HG03460 (cell line): ENCODE measurements at regions not wholly inside any gene's neighbourhood (a gene's known extent, or its start where the extent isn't known, plus 50 kb on each side); places are given as distances from the start of the nearest gene placed in this dataset.

Source experiments
- ATAC-seq: cut with Tn5 transposase; IDR thresholded peaks from one replicate; pipeline ENCODE4 v1.9.1; 2021; ENCODE audit not compliant: unreplicated experiment

- no peak for ATAC-seq
These were observed 173.1 kb downstream of the NECTIN3 start for GRCh38 chr3:111244760-111245159.

DNA sequence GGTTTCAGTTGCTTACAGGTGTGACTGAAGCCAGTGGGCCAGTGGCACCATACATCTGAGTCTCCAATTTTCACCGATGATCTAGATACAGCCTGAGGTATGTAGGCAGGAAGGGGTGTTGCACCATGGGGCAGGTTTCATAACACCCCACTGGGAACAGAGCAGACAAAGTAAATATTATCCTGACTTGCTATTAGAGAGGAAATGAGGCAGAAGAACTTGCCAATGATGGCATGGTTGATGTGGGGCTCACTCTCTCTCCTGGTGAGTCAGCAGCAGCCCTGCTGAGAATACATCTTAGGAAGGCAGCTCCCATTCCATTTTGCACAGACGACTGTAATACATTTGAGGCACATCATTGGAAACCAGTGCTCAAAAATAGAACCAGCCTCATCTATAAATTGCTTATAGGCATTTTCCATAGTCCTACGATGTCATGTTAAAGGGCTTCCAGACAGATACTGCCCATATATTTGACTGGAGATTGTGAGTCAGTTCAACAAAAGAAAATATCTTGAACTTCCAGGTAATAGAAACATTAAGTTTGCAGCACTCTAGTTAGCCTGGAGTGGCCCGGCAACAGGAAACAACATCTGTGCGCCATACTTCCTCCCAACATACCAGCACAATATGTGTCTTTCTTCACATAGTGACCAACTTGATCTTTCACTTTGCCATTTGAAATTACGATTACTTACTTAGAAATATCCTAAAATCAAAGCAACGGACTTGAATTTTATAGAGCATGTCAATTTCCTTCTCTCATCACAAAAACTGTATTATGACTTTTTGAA, 175.5 kb downstream of the NECTIN3 start:
- no peak for ATAC-seq

DNA sequence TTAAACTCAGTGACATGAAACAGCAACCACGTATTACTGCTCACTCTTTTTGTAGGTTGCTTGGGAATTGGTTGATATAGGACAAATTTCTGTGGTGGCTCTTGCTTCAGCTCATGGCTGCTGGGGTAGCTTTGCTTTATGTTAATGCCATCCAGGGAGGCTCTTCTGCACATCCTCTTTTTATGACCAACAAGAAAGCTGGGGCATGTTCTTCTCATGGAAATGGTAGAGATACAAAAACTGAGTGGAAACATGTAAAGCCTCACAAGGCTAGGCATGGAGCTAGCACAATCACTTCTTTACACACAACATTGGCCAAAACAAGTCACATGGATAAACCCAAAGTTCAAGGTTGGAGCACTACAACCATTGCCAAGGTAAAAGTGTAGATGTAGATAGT, 176.8 kb downstream of the NECTIN3 start:
- no peak for ATAC-seq

DNA sequence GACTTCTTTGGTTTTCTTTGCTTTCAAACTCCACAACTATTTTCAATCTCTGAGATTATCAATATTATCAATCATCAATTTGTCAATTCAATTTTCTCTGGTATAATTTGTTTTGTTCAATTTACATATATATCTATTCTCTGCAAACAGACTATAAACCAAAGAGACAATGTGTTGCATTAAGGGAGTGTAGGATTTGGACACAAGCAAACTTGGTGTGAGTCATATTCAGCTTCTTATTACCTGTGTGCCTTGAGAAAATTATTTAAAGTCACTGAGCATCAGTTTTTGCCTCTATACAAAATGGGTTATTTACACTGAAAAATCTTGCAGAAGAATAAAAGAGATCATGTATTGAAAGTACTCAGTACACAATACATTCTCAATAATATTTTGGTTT, 177.8 kb downstream of the NECTIN3 start:
- no peak for ATAC-seq

- ATAC-seq, result no peak
These were observed 181.2 kb downstream of the NECTIN3 start for GRCh38 chr3:111252779-111253178.

DNA sequence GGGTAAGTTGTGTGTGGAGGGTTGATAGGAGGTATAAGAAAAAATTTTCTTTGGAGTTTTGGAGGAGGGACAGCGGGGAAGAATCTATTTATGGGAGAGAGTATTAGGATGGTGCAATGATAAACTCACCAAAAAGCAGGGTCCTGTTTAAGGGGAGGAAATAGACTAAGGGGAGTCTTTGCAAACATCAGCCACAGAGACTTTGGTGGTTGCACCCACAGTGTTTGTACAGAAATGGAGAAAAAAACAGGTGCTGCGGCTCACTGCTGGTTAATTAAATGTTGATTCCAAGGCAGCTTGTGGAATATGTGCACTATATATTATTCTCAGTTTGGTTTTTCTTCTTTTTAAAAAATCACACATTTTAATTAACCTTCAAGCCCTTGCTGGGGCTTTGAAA, 182.1 kb downstream of the NECTIN3 start:
- no peak for ATAC-seq

- no peak for ATAC-seq
These were observed 189.3 kb downstream of the NECTIN3 start for GRCh38 chr3:111260878-111261277.

DNA sequence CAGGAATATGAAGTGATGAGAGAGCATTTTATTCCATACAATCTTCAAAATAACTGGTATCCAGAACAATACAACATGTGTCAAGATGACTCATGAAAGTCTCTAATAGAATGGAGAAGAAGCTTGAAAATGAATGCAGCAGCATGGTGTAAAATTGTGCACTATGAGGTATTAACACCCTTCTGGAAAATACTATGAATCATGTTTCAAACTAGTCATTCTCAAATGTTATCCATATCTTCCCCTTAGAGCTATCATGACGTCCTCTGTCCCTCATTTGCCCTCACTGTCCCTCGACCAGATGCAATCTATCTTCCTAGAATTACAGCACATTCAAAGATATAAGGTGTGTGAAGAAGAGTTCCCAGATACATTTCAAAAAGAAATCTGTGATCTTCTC, 198.2 kb downstream of the NECTIN3 start:
- ATAC-seq, result no peak

- ATAC-seq, result no peak
These were observed 205.6 kb downstream of the NECTIN3 start for GRCh38 chr3:111277226-111277625.

DNA sequence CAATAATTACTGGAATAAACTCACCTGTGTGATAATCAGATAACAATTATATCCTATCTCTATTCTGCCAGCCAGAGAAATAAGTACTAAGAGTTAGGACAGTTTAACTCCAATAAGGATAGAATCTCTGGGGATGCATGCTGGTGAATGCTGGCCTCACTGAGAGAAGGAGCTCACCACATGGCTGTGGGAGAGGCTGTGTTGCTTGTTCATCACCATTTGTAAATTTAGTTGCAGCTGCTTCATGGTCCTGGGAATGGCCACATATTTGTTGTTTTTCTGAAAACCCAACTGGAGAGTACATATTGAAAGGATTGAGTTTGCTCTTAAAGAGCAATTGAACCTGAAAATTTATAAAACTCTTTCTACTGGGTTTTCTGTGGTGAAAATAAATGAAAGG, 207.3 kb downstream of the NECTIN3 start:
- no peak for ATAC-seq

GRCh38 chr3:111282024-111282423, 210.4 kb downstream of the NECTIN3 start:
- no peak for ATAC-seq

DNA sequence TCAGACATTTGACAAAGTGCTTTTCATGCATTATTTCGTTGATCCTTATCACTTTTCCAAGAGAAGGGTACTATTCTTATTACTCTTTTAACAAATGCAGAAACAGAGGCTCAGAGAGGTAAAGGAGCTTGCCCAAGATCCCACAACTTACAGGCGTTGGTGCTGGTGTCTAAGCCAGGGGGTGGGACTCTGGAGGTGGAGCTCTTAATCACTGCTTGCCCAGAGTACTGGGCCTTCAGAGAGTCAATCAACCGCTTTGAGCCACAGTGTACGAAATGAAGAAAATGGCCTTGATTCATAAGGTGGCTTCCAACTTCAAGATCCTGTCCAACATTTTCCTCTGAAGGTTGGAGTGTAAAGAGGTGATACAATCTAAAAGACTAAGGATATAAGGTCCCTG, 211.5 kb downstream of the NECTIN3 start:
- ATAC-seq, result no peak

- no peak for ATAC-seq
These were observed 213.0 kb downstream of the NECTIN3 start for GRCh38 chr3:111284503-111285183.

GRCh38 chr3:111285184-111285538, 213.5 kb downstream of the NECTIN3 start:
- ATAC-seq, result no peak

DNA sequence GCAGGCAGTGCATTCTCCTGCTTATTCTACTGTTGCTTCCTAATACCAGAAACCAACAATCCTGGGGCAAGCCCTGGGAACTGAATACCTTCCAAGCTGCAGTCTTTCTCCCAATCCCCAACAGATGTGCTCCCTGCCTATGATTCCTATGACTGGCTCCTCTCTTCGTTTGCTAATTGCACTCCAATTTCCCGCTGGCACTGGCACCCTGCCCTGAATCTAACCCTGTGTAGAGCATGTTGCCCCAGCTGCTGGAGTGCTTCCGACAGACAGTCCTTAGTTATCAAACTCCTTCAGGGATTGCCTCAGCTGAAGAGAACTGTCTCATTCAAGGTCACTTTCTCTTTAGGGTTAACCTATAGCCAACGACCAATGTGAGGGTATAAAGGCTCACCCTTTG, 214.1 kb downstream of the NECTIN3 start:
- no peak for ATAC-seq

GRCh38 chr3:111286746-111287145, 215.1 kb downstream of the NECTIN3 start:
- ATAC-seq, result no peak

DNA sequence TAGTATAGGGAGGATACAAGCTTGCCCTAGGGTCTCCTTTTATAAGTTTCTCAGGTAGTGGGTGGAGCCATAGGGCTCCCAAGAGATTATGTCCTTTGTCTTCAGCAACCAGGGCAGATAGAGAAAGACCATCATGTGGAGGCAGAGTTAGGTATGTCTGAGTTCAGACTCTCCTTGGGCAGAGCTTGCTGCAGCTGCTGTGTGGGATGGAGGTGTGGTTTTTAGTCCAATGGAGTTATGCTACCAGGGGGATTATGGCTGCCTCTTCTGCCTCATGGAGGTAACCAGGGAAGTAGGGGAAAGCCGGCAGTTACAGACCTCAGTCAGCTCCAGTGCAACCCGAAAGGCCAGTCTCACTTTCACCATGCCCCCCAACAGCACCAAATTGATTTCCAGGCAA, 220.5 kb downstream of the NECTIN3 start:
- ATAC-seq, result no peak

DNA sequence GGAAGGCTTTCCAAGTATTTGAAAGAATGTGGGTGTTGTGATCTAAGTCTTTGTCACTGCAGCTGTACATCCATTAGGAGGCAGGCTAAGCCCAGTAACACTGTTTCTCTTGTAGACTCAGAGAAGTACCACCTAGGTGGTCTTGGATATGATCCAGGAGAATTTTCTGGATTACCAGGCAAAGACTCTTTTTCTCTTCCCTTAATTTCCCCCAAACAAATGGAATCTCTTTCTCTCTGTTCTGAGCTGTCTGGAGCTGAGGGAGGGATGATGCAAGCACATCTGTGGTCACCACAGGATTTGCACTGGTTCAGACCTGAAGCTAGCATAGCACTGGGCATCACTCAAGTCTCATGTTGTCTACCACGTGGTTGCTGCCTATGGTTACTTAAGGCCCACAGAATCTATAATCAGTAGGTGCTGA, 227.6 kb downstream of the NECTIN3 start:
- ATAC-seq, result no peak

DNA sequence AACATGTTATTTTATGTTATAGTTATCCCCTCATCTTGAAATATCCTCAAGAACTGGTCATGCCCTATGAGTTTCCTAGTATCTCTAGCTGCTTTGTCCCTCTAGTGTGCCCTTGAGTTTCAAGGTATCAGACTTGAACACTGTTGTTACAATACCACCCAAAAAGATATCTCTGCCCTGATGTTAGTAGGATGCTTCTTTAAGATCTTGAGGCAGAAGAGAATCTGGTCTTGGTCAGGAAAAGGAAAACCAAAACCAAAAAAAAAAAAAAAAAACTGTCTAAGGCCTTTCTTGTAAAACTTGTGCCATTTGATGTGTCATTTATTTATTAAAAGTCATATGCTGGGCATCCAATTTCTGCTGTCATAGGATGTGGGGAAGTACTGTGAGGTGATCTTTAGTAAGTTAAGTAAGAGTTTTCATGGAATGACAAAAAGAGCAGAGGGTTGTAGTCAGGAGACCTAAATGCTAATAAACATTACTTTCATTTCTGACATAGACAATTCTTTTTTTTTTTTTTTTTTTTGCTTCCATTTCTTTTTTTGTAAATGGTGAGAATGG, 229.7 kb downstream of the NECTIN3 start:
- ATAC-seq, result no peak

GRCh38 chr3:111302063-111302462, 230.4 kb downstream of the NECTIN3 start:
- no peak for ATAC-seq

DNA sequence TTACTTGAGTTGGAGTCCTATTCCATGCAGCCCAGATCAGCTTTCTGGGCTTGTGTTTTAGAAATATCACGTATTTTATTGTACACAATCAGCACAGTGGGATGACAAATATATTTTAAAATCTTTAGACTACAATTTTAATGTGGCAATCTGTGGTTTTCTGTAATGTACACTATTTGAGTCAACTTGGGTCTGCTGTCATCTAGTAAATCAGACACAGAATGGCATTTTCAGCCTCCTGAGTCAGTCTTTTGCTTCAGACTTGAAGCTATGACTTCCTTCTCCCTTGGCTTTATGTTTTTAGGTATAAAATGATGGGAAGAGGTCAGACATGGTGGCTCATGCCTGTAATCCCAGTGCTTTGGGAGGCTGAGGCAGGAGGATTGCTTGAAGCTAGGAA, 232.1 kb downstream of the NECTIN3 start:
- no peak for ATAC-seq

DNA sequence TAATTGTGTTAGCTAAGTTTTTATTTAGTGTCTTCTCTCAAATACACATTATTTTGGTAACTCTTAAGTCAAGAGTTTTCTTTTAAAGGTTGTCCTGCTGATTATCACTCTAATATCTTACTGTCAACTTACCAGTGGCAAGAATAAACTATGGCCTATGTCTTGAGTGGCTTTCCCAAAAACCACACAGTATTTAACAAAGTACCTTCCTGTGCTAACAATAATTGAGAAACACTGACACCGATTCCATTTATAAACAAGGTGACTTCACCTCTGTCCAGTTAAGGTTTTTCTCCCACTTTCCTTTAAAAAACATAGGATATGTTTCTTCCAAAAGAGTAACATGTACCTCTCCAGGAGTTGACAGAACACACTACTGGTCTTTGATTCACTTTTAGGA, 234.3 kb upstream of the CD96 start:
- ATAC-seq, result no peak
